HFFc6 (cell line): ENCODE measurements at regions not wholly inside any gene's neighbourhood (a gene's known extent, or its start where the extent isn't known, plus 50 kb on each side); places are given as distances from the start of the nearest gene placed in this dataset.

ENCODE experiments used
- DNase-seq: peaks from one replicate; pipeline ENCODE4 v3.0.0-alpha.2; 2018
- H3K27ac Mint-ChIP-seq: 2 replicates; pipeline ENCODE4 v1.8.0; 2020; ENCODE audit warnings: mild to moderate bottlenecking, mixed read lengths
- H3K27me3 Mint-ChIP-seq: 2 replicates; pipeline ENCODE4 v1.8.0; 2021; ENCODE audit warnings: mild to moderate bottlenecking, moderate library complexity, mixed read lengths; ENCODE audit not compliant: insufficient read depth
- H3K36me3 Mint-ChIP-seq: 2 replicates; pipeline ENCODE4 v1.8.0; 2021; ENCODE audit warnings: low read depth, mixed read lengths
- H3K4me1 Mint-ChIP-seq: 2 replicates; pipeline ENCODE4 v1.8.0; 2020; ENCODE audit warnings: low read depth, mixed read lengths
- H3K4me3 Mint-ChIP-seq: 2 replicates; pipeline ENCODE4 v1.8.0; 2020; ENCODE audit warnings: mild to moderate bottlenecking, moderate library complexity, mixed read lengths
- H3K9me3 Mint-ChIP-seq: 2 replicates; pipeline ENCODE4 v1.8.0; 2020; ENCODE audit warnings: mild to moderate bottlenecking, mixed read lengths
- CTCF ChIP-seq: fragments of 200-600 bp; sonication (generic); IDR thresholded peaks from 2 replicates; pipeline ENCODE4 v1.5.0; 2021; ENCODE audit warnings: antibody characterized with exemption, mild to moderate bottlenecking

- DNase-seq = no peak
- H3K36me3 Mint-ChIP-seq = no peaks in the 10 kb centered on the region
These were observed 177.8 kb downstream of the ST6GAL2 start for GRCh38 chr2:106708209-106708608.

GRCh38 chr2:106709229-106709628 lies 176.7 kb downstream of the ST6GAL2 start:
- Mint-ChIP-seq H3K9me3 (peaks cover 32% of the 10 kb centered on the region), H3K4me1 (no peaks in the 10 kb centered on the region), H3K27me3 (no peaks in the 10 kb centered on the region; the same call in 1 of the 2 replicates), H3K27ac (no peak overlapping the region), H3K36me3 (no peaks in the 10 kb centered on the region), H3K4me3 (no peak overlapping the region)
- no peak for DNase-seq
- no peak for TF ChIP-seq CTCF

More at GRCh38 chr2:106708209-106708608, 177.8 kb downstream of the ST6GAL2 start:
- H3K27ac Mint-ChIP-seq = no peak overlapping the region
- no peak overlapping the region for H3K4me3 Mint-ChIP-seq
- peaks cover 35% of the 10 kb centered on the region for H3K9me3 Mint-ChIP-seq
- no peaks in the 10 kb centered on the region; the same call in 1 of the 2 replicates for H3K27me3 Mint-ChIP-seq
- no peaks in the 10 kb centered on the region for H3K4me1 Mint-ChIP-seq
- TF ChIP-seq CTCF = no peak

GRCh38 chr2:106719222-106719621 lies 166.7 kb downstream of the ST6GAL2 start:
- H3K4me1 Mint-ChIP-seq = no peaks in the 10 kb centered on the region
- H3K27ac Mint-ChIP-seq = no peak overlapping the region
- peaks cover 3% of the 10 kb centered on the region; the same call in 1 of the 2 replicates for H3K27me3 Mint-ChIP-seq
- peaks cover 32% of the 10 kb centered on the region for H3K9me3 Mint-ChIP-seq
- H3K36me3 Mint-ChIP-seq = no peaks in the 10 kb centered on the region
- no peak overlapping the region for H3K4me3 Mint-ChIP-seq
- no peak for DNase-seq
- no peak for TF ChIP-seq CTCF

- Mint-ChIP-seq H3K4me3 (no peak overlapping the region), H3K36me3 (no peaks in the 10 kb centered on the region), H3K9me3 (peaks cover 27% of the 10 kb centered on the region), H3K27me3 (no peaks in the 10 kb centered on the region; the same call in 1 of the 2 replicates), H3K4me1 (no peaks in the 10 kb centered on the region), H3K27ac (no peak overlapping the region)
- DNase-seq = no peak
- no peak for TF ChIP-seq CTCF
These were observed 165.9 kb downstream of the ST6GAL2 start for GRCh38 chr2:106720026-106720425.

GRCh38 chr2:106724301-106724794 lies 161.6 kb downstream of the ST6GAL2 start:
- Mint-ChIP-seq H3K27me3 (no peaks in the 10 kb centered on the region; the same call in 1 of the 2 replicates), H3K36me3 (no peaks in the 10 kb centered on the region), H3K27ac (no peak overlapping the region), H3K9me3 (peaks cover 41% of the 10 kb centered on the region), H3K4me3 (no peak overlapping the region), H3K4me1 (no peaks in the 10 kb centered on the region)
- DNase-seq = no peak
- TF ChIP-seq CTCF = no peak

- Mint-ChIP-seq H3K4me1 (no peaks in the 10 kb centered on the region), H3K9me3 (peaks cover 13% of the 10 kb centered on the region), H3K4me3 (no peak overlapping the region), H3K27ac (no peak overlapping the region), H3K27me3 (no peaks in the 10 kb centered on the region; the same call in none of the 2 replicates), H3K36me3 (no peaks in the 10 kb centered on the region)
- no peak for DNase-seq
- TF ChIP-seq CTCF = no peak
These were observed 151.8 kb downstream of the ST6GAL2 start for GRCh38 chr2:106734165-106734564.
